ENCODE measurements at regions not wholly inside any gene's neighbourhood (a gene's known extent, or its start where the extent isn't known, plus 50 kb on each side); places are given as distances from the start of the nearest gene placed in this dataset.

DNA sequence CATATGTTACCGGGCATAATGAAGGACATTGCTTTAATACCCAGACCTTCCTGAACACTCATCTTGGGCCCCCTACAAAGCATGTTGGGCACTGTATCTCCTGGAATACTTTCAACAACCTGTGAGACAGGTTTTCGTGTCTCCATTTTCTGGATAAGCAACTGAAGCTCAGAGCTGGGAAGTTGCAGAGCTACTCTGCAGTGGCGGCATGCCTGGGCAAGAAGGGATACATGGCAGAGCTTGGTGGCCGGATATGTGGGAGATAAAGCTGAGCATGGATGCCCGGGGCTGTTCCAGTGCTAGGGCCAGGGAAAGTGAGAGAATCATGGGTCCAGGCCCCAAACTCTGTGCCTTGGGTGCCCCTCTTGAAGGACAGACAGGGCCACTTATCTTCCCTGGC is 71.6 kb upstream of the KCND3 start:
- H3K36me3 Mint-ChIP-seq, result no peaks in the 10 kb centered on the region

DNA sequence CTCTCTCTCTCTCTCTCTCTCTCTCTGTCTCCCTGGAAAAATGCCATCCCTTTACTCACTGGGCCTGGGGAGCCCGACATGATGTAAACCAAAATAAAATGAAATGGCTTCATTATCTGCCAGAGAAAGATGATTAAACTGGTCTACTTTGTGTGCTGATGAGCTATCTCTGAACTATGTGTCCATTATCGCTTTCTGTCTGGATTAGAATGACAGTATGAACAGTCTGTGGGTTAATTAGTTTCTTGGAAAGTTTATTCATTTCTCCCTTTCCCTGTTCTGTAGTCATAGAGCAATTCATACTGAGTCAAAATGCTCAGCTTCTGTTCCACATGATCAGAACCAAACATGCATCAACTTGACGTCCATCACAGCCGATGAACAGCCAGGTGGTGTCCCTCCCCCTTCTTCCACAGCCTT is 72.4 kb upstream of the KCND3 start:
- Mint-ChIP-seq H3K36me3 (no peaks in the 10 kb centered on the region), H3K27ac (no peak overlapping the region), H3K4me1 (no peaks in the 10 kb centered on the region), H3K9me3 (no peaks in the 10 kb centered on the region), H3K4me3 (no peak overlapping the region), H3K27me3 (ENCODE audit: low read depth) (peaks cover 6% of the 10 kb centered on the region)
- no peak for DNase-seq (ENCODE audit: low spot score in 2 of 2, unreplicated experiment in 2 of 2)
- TF ChIP-seq, protein P1, sequence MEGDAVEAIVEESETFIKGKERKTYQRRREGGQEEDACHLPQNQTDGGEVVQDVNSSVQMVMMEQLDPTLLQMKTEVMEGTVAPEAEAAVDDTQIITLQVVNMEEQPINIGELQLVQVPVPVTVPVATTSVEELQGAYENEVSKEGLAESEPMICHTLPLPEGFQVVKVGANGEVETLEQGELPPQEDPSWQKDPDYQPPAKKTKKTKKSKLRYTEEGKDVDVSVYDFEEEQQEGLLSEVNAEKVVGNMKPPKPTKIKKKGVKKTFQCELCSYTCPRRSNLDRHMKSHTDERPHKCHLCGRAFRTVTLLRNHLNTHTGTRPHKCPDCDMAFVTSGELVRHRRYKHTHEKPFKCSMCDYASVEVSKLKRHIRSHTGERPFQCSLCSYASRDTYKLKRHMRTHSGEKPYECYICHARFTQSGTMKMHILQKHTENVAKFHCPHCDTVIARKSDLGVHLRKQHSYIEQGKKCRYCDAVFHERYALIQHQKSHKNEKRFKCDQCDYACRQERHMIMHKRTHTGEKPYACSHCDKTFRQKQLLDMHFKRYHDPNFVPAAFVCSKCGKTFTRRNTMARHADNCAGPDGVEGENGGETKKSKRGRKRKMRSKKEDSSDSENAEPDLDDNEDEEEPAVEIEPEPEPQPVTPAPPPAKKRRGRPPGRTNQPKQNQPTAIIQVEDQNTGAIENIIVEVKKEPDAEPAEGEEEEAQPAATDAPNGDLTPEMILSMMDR (IDR thresholded peaks at IDR 0.05; ENCODE audit: unreplicated experiment), result no peak

More for the DNA sequence above, 71.6 kb upstream of the KCND3 start:
- H3K4me3 Mint-ChIP-seq, result no peak overlapping the region
- H3K27me3 Mint-ChIP-seq (ENCODE audit: low read depth), result peaks cover 3% of the 10 kb centered on the region
- TF ChIP-seq, protein P1 (IDR thresholded peaks at IDR 0.05; ENCODE audit: unreplicated experiment), result no peak
- no peaks in the 10 kb centered on the region for H3K4me1 Mint-ChIP-seq
- no peaks in the 10 kb centered on the region for H3K9me3 Mint-ChIP-seq
- DNase-seq (ENCODE audit: low spot score in 2 of 2, unreplicated experiment in 2 of 2), result no peak
- H3K27ac Mint-ChIP-seq, result no peak overlapping the region

DNA sequence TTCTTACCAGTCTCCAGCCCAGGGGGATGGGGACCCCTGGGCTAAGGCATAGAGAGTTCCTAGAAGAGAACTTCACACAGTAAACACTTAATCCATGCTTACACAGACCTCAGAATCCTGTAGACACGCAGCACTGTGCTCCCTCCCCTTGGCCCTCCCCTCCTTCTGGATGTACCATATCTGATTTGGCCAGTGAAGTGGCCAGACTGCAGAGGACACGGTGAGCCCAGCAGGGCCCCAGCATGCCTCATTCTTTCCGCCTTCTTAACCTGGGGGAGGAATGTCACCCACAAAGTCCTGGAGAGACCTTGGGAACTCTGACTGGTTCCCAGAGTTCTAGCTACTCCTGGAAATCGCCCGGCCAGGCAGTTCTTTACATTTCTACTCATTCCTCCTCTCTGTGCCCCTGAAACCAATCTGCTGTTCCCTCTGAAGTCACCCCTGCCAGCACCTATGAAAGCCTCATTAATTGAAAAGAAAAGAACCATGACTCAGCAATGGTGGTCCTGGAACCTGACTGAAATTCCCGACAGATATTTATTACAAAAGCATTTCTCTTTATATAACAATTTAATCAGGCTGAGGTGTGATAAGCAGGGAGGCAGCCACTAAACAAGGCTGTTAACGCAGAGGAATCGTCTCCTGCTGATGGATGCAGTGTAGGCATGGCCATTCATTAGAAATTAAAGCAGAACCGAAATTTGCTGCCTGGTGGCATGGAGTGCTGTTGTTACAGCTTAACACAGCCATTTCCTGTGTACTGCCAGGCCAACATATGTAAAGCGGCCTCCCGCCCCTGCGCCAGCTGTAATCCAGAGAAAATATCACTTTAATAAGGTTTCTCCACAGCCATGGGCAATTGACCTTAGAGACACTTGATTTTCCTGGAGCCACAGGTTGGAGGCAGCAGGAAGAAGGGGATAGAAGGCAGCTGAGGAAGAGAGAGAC is 74.6 kb upstream of the KCND3 start:
- no peak overlapping the region for H3K4me3 Mint-ChIP-seq
- no peaks in the 10 kb centered on the region for H3K36me3 Mint-ChIP-seq
- peaks cover 4% of the 10 kb centered on the region for H3K27me3 Mint-ChIP-seq (ENCODE audit: low read depth)
- no peaks in the 10 kb centered on the region for H3K4me1 Mint-ChIP-seq
- TF ChIP-seq, protein P1 (IDR thresholded peaks at IDR 0.05; ENCODE audit: unreplicated experiment), result no peak
- no peak for DNase-seq (ENCODE audit: low spot score in 2 of 2, unreplicated experiment in 2 of 2)
- no peak overlapping the region for H3K27ac Mint-ChIP-seq
- H3K9me3 Mint-ChIP-seq, result no peaks in the 10 kb centered on the region

DNA sequence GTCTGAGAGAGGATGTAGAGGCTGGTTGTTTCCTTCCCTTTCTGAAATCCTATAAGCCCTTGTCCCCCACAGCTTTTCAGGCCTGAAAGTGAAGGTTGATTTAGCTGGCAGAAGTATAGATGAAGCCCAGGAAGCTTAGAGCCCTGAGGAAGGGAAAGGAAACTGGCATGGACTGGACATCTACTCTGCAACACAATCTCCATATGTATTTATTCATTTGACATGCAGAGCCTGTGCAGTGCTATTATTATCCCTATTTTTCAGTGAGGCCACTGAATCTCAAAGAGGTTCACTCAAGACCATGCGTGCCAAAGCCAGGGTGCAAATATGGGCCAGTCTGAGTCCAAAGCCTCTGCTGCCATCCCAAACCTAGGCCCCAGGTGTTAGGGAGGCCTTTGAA is 78.5 kb upstream of the KCND3 start:
- no peaks in the 10 kb centered on the region for H3K36me3 Mint-ChIP-seq
- H3K27me3 Mint-ChIP-seq (ENCODE audit: low read depth), result peaks cover 4% of the 10 kb centered on the region
- no peaks in the 10 kb centered on the region for H3K4me1 Mint-ChIP-seq
- TF ChIP-seq, protein P1 (IDR thresholded peaks at IDR 0.05; ENCODE audit: unreplicated experiment), result no peak
- H3K27ac Mint-ChIP-seq, result no peak overlapping the region
- H3K9me3 Mint-ChIP-seq, result peaks cover 14% of the 10 kb centered on the region
- no peak overlapping the region for H3K4me3 Mint-ChIP-seq
- no peak for DNase-seq (ENCODE audit: low spot score in 2 of 2, unreplicated experiment in 2 of 2)

DNA sequence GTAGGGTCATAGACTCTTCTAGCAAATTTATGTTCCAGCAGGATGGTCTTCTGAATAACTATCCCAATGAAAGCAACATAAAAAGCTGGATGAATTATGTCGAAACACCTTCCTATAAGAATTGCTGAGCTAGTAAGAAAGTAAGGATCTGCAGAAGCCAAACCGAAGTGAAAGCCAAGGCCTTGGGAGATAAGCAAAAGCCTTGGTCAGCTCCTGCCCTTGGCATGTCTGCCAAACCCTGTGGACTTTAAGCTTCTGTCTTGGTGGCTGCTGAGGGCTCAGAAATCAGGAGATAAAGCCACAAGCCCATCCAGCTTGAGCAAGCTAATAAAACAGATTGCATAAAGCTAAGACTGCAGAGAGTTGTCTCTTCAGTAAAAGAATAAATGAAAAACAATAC is 81.2 kb upstream of the KCND3 start:
- TF ChIP-seq, protein P1 (IDR thresholded peaks at IDR 0.05; ENCODE audit: unreplicated experiment), result no peak
- H3K27ac Mint-ChIP-seq, result no peak overlapping the region
- H3K9me3 Mint-ChIP-seq, result peaks cover 28% of the 10 kb centered on the region
- no peak for DNase-seq (ENCODE audit: low spot score in 2 of 2, unreplicated experiment in 2 of 2)
- H3K4me3 Mint-ChIP-seq, result no peak overlapping the region
- H3K4me1 Mint-ChIP-seq, result no peaks in the 10 kb centered on the region
- no peaks in the 10 kb centered on the region for H3K36me3 Mint-ChIP-seq
- peaks cover 4% of the 10 kb centered on the region for H3K27me3 Mint-ChIP-seq (ENCODE audit: low read depth)

Data from mesothelial cell of epicardium (in vitro differentiated cells).